SK-N-SH (cell line): ENCODE measurements at regions not wholly inside any gene's neighbourhood (a gene's known extent, or its start where the extent isn't known, plus 50 kb on each side); places are given as distances from the start of the nearest gene placed in this dataset.

Source experiments
- CTCF ChIA-PET: fragments of 300-600, 350-600 bp; formaldehyde crosslinking; extraction: SDS; loops from one replicate; lab custom pipeline; 2021; lab: Yijun Ruan, JAX
- POLR2A ChIA-PET: fragments of 350-600 bp; sonication (Branson Sonifier 250); formaldehyde crosslinking; extraction: SDS; loops from one replicate; lab custom pipeline; 2020; ENCODE audit warnings: antibody characterized with exemption, inconsistent platforms; lab: Yijun Ruan, JAX
- DNase-seq: peaks from one replicate; pipeline ENCODE4 v3.0.0; 2012
- H2AFZ ChIP-seq: fragments of 200-600 bp; sonication (generic); 2 replicates; pipeline ENCODE4 v1.8.1; 2016; ENCODE audit warnings: antibody characterized with exemption, mild to moderate bottlenecking, low read depth
- H3F3A ChIP-seq: fragments of 200-600 bp; sonication (generic); replicated peaks from 2 replicates; pipeline ENCODE3; 2016; ENCODE audit warnings: antibody characterized with exemption, mild to moderate bottlenecking; ENCODE audit not compliant: insufficient read depth
- H3K27ac ChIP-seq, 2 experiments: fragments of 200-500 bp in 1 of 2; fragments of 200-600 bp in 1 of 2; sonication (Bioruptor generic) in 1 of 2; sonication (generic), shearing (Covaris generic) in 1 of 2; 2 replicates each; pipeline versions ENCODE4 v1.5.1 to v1.6.1; 2014 to 2016; ENCODE audit warnings: low read depth in 2 of 2, inconsistent platforms in 1 of 2, low read length in 1 of 2, mild to moderate bottlenecking in 1 of 2, mixed read lengths in 1 of 2
- H3K27me3 ChIP-seq: fragments of 200-600 bp; sonication (generic), shearing (Covaris generic); 2 replicates; pipeline ENCODE4 v1.6.1; 2016; ENCODE audit warnings: mixed run types; ENCODE audit not compliant: insufficient read depth
- H3K36me3 ChIP-seq, 2 experiments: fragments of 200-500 bp in 1 of 2; fragments of 200-600 bp in 1 of 2; sonication (Bioruptor generic) in 1 of 2; sonication (generic) in 1 of 2; replicated peaks in 1 of 2; 2 replicates each; pipeline versions ENCODE3 to v1.5.1; 2014 to 2016; ENCODE audit warnings: low read length in 1 of 2, mild to moderate bottlenecking in 1 of 2; ENCODE audit not compliant: insufficient read depth in 2 of 2, control insufficient read depth in 1 of 2
- H3K4me1 ChIP-seq, 2 experiments: fragments of 200-500 bp in 1 of 2; fragments of 200-600 bp in 1 of 2; sonication (Bioruptor generic) in 1 of 2; sonication (generic), shearing (Covaris generic) in 1 of 2; 2 replicates each; pipeline versions ENCODE4 v1.5.1 to v1.6.1; 2014 to 2016; ENCODE audit warnings: low read depth in 1 of 2, low read length in 1 of 2, mixed run types in 1 of 2; ENCODE audit not compliant: insufficient read depth in 2 of 2, control insufficient read depth in 1 of 2
- H3K4me2 ChIP-seq: fragments of 200-600 bp; sonication (generic), shearing (Covaris generic); 2 replicates; pipeline ENCODE4 v1.6.1; 2017; ENCODE audit warnings: mixed run types
- H3K4me3 ChIP-seq, 2 experiments: fragments of 200-500 bp in 1 of 2; fragments of 200-600 bp in 1 of 2; sonication (Bioruptor generic) in 1 of 2; sonication (generic), shearing (Covaris generic) in 1 of 2; 2 replicates each; pipeline versions ENCODE4 v1.5.1 to v1.8.1; 2014 to 2016; ENCODE audit warnings: low read depth in 2 of 2, inconsistent platforms in 1 of 2, low read length in 1 of 2, mild to moderate bottlenecking in 1 of 2, mixed read lengths in 1 of 2, moderate library complexity in 1 of 2
- H3K79me2 ChIP-seq: fragments of 200-600 bp; sonication (generic); 2 replicates; pipeline ENCODE4 v1.8.1; 2017; ENCODE audit warnings: mild to moderate bottlenecking; ENCODE audit not compliant: insufficient read depth
- H3K9ac ChIP-seq: fragments of 200-600 bp; sonication (generic); 2 replicates; pipeline ENCODE4 v1.6.1; 2017; ENCODE audit warnings: mixed run types
- H3K9me2 ChIP-seq: fragments of 200-600 bp; sonication (generic); 2 replicates; pipeline ENCODE4 v1.6.1; 2017; ENCODE audit warnings: mixed run types
- H3K9me3 ChIP-seq: fragments of 200-600 bp; sonication (generic); 2 replicates; pipeline ENCODE4 v1.6.1; 2017; ENCODE audit warnings: mixed run types, mild to moderate bottlenecking, moderate library complexity
- H4K20me1 ChIP-seq: fragments of 200-600 bp; sonication (generic); 2 replicates; pipeline ENCODE4 v1.6.1; 2017; ENCODE audit warnings: mild to moderate bottlenecking, mixed run types; ENCODE audit not compliant: insufficient read depth
- CHD2 ChIP-seq: fragments of 150-350 bp; IDR thresholded peaks from 2 replicates; pipeline ENCODE4 v1.6.1; 2018; ENCODE audit warnings: low read length; ENCODE audit not compliant: partially characterized antibody
- FOSL2 ChIP-seq: IDR thresholded peaks from 2 replicates; pipeline ENCODE4 v1.4.0; 2012; ENCODE audit warnings: low read depth, mild to moderate bottlenecking, moderate library complexity, borderline replicate concordance
- FOXM1 ChIP-seq: IDR thresholded peaks from 2 replicates; pipeline ENCODE4 v1.4.0; 2012; ENCODE audit warnings: low read depth, mild to moderate bottlenecking
- GABPA ChIP-seq: IDR thresholded peaks from 2 replicates; pipeline ENCODE4 v1.4.0; 2012; ENCODE audit warnings: low read depth, mild to moderate bottlenecking
- MEF2A ChIP-seq: IDR thresholded peaks from 2 replicates; pipeline ENCODE4 v1.4.0; 2012; ENCODE audit warnings: low read depth, borderline replicate concordance
- NFIC ChIP-seq: IDR thresholded peaks from 2 replicates; pipeline ENCODE4 v1.4.0; 2012; ENCODE audit warnings: borderline replicate concordance
- NRF1 ChIP-seq: IDR thresholded peaks from 2 replicates; pipeline ENCODE4 v1.6.1; 2012; ENCODE audit warnings: low read depth, mild to moderate bottlenecking, low read length
- POLR2AphosphoS5 ChIP-seq: IDR thresholded peaks from 2 replicates; pipeline ENCODE4 v1.6.1; 2012; ENCODE audit warnings: low read depth, low read length
- RAD21 ChIP-seq: IDR thresholded peaks from 2 replicates; pipeline ENCODE4 v1.6.1; 2012; ENCODE audit warnings: mild to moderate bottlenecking, low read length
- RCOR1 ChIP-seq: fragments of 150-350 bp; IDR thresholded peaks from 2 replicates; pipeline ENCODE4 v1.6.1; 2017; ENCODE audit warnings: antibody characterized with exemption, low read length
- RXRA ChIP-seq: IDR thresholded peaks from 2 replicates; pipeline ENCODE4 v1.4.0; 2012; ENCODE audit warnings: low read depth, mild to moderate bottlenecking, borderline replicate concordance
- SIN3A ChIP-seq: IDR thresholded peaks from 2 replicates; pipeline ENCODE4 v1.6.1; 2012; ENCODE audit warnings: low read depth, mild to moderate bottlenecking, low read length, moderate library complexity, borderline replicate concordance
- SMC3 ChIP-seq: IDR thresholded peaks from 2 replicates; pipeline ENCODE4 v1.6.1; 2012; ENCODE audit warnings: low read depth, low read length, improper control_type of control experiment
- TCF12 ChIP-seq: IDR thresholded peaks from 2 replicates; pipeline ENCODE4 v1.4.0; 2012
- WGBS: methylation state at CpG from one replicate; pipeline ENCODE4 v1.1.6; 2017; ENCODE audit warnings: low lambda C conversion rate; 5-methylcytosine and 5-hydroxymethylcytosine counted together
- TF ChIP-seq, protein P1 (sequence below): IDR thresholded peaks from 2 replicates; pipeline ENCODE4 v1.4.0; 2012; ENCODE audit warnings: low read depth, borderline replicate concordance
- TF ChIP-seq, protein P2 (sequence below): IDR thresholded peaks from 2 replicates; pipeline ENCODE4 v1.4.0; 2012; ENCODE audit warnings: low read depth, borderline replicate concordance
- TF ChIP-seq, protein P3 (sequence below): IDR thresholded peaks from 2 replicates; pipeline ENCODE4 v1.6.1; 2012; ENCODE audit warnings: mild to moderate bottlenecking, low read depth, low read length, moderate library complexity

DNA sequence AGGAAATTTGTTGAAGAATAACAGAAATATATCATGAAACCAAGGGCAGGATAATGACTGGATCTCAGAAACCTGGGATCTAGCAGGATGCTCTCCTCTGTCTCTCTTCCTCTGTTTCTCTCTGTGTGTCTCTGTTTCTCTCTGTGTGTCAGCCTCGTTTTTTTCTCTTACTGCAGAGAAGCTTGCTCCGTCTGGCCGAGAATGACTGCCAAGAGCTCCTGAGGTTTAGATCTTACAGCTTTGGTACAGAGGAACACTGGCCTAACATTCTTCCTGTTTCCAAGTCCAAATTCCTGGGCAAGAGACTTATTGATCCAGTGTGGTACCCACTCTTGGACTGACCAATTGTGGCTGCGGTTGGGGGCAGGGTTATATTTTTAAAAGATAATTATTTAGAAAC lies 564.0 kb downstream of the XPNPEP1 start:
- Histone ChIP-seq H3K4me2 (no peak overlapping the region), H3K4me3 (no peak overlapping the region), H3K9me3 (no peaks in the 10 kb centered on the region), H3K36me3 (no peaks in the 10 kb centered on the region), H3K27ac (no peak overlapping the region), H4K20me1 (no peaks in the 10 kb centered on the region), H3F3A (no peaks in the 10 kb centered on the region), H2AFZ (no peak overlapping the region), H3K9ac (no peak overlapping the region), H3K79me2 (no peaks in the 10 kb centered on the region), H3K4me1 (peaks cover 0 to 3% of the 10 kb centered on the region in 2 experiments; a peak in 1 of 4 replicates), H3K27me3 (no peaks in the 10 kb centered on the region), H3K9me2 (no peaks in the 10 kb centered on the region)
- CTCF ChIA-PET: no interaction called here
- WGBS: 26% methylated on average over 4 of the region's 4 CpGs
- TF ChIP-seq NRF1 (no peak), FOSL2 (no peak), FOXM1 (no peak), NFIC (no peak), CHD2 (no peak), TCF12 (no peak), RAD21 (no peak), POLR2AphosphoS5 (no peak), RCOR1 (no peak), SIN3A (no peak), MEF2A (no peak)
- TF ChIP-seq, protein P1, sequence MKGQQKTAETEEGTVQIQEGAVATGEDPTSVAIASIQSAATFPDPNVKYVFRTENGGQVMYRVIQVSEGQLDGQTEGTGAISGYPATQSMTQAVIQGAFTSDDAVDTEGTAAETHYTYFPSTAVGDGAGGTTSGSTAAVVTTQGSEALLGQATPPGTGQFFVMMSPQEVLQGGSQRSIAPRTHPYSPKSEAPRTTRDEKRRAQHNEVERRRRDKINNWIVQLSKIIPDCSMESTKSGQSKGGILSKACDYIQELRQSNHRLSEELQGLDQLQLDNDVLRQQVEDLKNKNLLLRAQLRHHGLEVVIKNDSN: no peak
- TF ChIP-seq, protein P2, sequence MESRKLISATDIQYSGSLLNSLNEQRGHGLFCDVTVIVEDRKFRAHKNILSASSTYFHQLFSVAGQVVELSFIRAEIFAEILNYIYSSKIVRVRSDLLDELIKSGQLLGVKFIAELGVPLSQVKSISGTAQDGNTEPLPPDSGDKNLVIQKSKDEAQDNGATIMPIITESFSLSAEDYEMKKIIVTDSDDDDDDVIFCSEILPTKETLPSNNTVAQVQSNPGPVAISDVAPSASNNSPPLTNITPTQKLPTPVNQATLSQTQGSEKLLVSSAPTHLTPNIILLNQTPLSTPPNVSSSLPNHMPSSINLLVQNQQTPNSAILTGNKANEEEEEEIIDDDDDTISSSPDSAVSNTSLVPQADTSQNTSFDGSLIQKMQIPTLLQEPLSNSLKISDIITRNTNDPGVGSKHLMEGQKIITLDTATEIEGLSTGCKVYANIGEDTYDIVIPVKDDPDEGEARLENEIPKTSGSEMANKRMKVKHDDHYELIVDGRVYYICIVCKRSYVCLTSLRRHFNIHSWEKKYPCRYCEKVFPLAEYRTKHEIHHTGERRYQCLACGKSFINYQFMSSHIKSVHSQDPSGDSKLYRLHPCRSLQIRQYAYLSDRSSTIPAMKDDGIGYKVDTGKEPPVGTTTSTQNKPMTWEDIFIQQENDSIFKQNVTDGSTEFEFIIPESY: no peak
- DNase-seq: no peak
- POLR2A ChIA-PET: no interaction called here

DNA sequence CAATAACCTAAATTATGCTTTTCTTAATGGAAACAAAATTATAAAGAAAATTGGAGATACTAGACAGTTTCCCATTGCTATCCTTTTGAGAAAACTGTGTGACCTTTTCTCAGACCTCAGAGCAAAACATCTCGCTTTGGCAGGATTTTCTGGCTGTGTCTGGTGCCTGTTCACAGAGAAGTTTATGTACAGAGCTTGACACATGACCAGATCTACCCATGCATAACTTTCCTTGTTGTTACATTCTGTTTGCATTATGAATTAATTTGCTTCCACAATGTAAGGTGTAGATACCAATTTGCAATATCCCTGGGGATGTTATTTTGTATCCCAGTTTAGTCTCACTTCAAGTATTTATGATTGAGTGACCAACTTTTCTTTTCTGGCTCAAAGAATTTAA lies 565.0 kb downstream of the XPNPEP1 start:
- TF ChIP-seq, protein P3, sequence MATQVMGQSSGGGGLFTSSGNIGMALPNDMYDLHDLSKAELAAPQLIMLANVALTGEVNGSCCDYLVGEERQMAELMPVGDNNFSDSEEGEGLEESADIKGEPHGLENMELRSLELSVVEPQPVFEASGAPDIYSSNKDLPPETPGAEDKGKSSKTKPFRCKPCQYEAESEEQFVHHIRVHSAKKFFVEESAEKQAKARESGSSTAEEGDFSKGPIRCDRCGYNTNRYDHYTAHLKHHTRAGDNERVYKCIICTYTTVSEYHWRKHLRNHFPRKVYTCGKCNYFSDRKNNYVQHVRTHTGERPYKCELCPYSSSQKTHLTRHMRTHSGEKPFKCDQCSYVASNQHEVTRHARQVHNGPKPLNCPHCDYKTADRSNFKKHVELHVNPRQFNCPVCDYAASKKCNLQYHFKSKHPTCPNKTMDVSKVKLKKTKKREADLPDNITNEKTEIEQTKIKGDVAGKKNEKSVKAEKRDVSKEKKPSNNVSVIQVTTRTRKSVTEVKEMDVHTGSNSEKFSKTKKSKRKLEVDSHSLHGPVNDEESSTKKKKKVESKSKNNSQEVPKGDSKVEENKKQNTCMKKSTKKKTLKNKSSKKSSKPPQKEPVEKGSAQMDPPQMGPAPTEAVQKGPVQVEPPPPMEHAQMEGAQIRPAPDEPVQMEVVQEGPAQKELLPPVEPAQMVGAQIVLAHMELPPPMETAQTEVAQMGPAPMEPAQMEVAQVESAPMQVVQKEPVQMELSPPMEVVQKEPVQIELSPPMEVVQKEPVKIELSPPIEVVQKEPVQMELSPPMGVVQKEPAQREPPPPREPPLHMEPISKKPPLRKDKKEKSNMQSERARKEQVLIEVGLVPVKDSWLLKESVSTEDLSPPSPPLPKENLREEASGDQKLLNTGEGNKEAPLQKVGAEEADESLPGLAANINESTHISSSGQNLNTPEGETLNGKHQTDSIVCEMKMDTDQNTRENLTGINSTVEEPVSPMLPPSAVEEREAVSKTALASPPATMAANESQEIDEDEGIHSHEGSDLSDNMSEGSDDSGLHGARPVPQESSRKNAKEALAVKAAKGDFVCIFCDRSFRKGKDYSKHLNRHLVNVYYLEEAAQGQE: no peak
- TF ChIP-seq RXRA (no peak), RAD21 (no peak), SMC3 (no peak), GABPA (no peak)
- no peaks in the 10 kb centered on the region for H3K9me2 ChIP-seq
- H4K20me1 ChIP-seq: no peaks in the 10 kb centered on the region
- WGBS: 20% methylated on average over 1 of the region's 1 CpG
- ChIA-PET POLR2A (no interaction called here), CTCF (no interaction called here)
- no peak overlapping the region for H3K9ac ChIP-seq
- no peaks in the 10 kb centered on the region for H3F3A ChIP-seq
- H3K27me3 ChIP-seq: no peaks in the 10 kb centered on the region
- no peaks in the 10 kb centered on the region for H3K36me3 ChIP-seq
- H2AFZ ChIP-seq: no peak overlapping the region
- H3K4me3 ChIP-seq: no peak overlapping the region
- no peak overlapping the region for H3K4me2 ChIP-seq
- no peak for DNase-seq
- H3K27ac ChIP-seq: no peak overlapping the region
- no peaks in the 10 kb centered on the region for H3K79me2 ChIP-seq
- no peaks in the 10 kb centered on the region for H3K9me3 ChIP-seq
- H3K4me1 ChIP-seq: peaks cover 0 to 3% of the 10 kb centered on the region in 2 experiments; a peak in 1 of 4 replicates
